GM18868 (cell line): ENCODE measurements at regions not wholly inside any gene's neighbourhood (a gene's known extent, or its start where the extent isn't known, plus 50 kb on each side); places are given as distances from the start of the nearest gene placed in this dataset.

ENCODE experiments used
- ATAC-seq: cut with Tn5 transposase; IDR thresholded peaks from one replicate; pipeline ENCODE4 v1.9.1; 2021; ENCODE audit warnings: mild to moderate bottlenecking, moderate library complexity; ENCODE audit not compliant: unreplicated experiment

DNA sequence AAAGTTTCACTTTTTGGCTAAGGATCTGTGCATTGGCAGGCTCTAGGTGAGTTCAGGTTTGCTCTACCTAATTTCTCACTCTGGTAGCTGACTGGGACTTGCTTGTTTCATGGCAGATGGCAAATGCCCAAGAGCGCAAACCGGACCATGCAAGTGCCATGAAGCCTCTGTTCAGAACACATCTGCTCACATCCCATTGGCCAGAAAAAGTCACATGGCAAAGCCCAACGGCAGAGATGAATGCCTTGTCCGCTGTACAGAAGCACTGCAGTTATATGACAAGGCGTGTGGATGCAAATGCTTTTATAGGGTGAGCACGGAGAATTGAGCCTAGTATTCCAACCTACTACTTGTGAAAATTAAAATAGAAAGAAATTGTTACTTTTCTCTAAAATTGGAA is 202.2 kb upstream of the HMGA2 start:
- no peak for ATAC-seq

DNA sequence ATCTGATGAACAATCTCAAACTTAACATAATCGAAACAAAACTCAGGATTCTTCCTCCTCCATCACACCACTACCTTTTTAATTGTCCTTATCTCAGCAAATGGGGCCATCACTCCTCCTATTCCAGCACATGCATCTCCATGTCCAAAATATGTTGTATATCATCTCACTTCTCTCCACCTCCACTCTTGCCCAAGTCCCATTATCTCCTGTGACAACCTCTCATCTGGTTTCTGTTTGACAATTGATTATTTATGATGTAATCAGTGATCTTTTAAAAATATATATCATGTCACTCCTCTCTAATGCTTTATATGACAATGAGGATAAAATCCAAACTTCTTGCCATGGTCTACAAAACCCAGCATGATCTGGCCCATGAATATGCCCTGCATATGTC is 200.8 kb upstream of the HMGA2 start:
- ATAC-seq, result no peak

DNA sequence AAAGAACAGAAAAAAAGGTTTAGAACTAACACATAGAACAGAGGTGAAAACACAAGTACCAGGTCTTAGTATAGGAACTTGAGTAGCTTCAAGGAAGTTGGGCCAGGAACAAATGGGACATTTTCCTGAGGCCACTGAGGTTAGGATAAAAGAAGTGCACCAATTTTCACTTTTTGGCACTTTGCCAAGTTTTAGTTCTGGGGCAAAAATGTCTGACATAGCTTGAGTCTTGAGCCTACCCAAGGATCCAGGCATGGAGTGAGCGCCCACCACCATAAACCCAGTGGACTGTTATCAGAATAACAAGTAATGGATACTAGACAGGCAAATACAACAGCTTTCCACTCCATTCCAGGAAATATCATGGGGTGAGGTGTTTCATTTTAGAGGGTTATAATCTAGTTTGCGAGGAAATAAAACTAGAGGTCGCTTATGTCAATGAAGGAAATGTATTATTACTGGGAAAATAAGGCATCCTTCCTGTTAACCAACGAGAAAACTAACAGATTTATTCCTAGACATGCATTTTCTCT is 199.7 kb upstream of the HMGA2 start:
- ATAC-seq, result no peak

DNA sequence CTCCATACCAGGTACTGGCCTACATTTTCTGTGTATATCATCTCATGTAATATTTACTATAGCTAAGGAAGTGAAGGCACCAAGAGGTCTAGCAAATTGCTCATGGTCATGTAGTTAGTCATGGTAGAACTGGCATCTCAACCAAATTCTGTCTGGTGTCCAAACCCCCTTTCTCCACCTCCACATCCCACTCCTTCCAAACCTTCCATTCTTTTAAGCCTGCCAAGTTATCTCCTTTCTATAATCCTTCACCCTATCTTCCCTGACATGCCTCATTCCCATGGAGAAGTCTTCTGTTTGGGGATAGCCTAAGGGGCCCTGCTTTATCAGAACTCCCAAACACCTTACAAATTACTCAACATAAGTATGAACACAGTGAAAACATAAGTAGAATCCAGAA is 196.2 kb upstream of the HMGA2 start:
- ATAC-seq, result no peak

DNA sequence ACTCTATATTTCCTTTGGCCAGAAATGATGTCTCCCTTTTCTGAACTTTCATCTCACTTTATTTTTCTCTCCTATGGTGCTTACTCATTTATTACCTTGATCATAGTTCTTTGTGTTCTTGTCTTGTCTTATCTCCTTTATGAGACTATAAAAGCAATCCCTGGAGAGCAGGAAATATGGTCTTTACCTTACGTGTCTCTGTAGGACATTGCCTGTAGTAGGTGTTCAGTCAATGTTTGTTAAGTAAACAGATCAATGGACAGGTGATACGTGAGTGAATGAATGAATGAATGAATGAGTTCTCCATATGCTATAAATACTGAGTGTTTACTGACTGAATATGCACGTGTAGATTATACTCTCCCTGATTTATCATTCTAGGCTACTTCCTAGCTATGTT is 193.7 kb upstream of the HMGA2 start:
- no peak for ATAC-seq

DNA sequence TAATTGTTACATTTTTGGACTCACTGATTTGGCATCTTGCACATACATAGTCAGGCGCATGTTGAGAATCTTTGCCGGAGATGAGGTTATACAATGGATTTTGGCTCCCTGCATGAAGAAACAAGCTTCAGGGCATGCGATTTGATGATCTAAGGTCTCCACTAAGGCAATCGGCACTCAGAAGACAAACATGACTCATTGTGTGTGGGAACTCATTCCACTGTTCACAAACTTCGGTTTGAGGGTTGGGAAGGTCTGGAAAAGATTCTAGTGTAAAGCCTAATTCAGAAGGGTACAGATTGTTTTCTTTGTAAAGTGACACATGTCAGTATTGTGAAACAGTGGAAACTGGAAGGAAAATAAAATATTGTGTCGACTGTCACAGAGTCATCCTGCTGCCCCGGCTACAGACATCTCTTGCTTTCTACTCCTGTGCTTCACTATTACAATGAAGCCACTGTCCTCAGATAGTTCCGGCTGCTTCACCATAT is 192.6 kb upstream of the HMGA2 start:
- ATAC-seq, result no peak

DNA sequence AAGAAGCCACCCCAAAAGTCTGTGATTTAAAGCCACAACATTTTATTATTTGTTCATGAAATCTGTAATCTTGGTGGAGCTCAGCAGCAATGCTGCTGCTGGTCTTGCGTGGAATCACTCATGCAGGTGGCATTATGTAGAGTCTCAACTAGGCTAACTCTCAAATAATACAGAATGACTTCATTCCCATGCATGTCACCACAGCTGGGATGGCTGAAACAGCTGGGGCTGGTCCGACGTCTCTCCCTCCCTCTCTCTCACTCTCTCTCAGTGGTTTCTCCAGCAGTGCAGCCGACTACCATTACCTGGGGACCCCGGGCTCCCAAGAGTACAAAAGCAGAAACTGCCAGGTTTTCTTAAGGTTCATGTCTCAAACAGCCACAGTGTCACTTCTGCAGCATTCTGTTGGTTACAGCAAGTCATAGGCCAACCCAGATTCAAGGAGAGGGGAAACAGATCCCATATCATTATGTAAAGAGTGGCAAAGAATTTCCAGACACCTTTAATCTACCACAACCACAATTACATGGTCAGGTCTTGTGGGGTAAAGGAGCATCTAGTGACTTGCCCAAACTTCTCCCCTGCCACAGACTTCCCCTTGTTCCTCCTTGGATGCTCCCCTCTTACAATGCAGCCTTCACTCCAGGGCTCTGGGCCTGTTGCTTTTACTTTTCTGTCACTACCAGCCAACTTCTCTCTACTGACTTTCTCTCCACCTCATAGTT is 192.0 kb upstream of the HMGA2 start:
- no peak for ATAC-seq

DNA sequence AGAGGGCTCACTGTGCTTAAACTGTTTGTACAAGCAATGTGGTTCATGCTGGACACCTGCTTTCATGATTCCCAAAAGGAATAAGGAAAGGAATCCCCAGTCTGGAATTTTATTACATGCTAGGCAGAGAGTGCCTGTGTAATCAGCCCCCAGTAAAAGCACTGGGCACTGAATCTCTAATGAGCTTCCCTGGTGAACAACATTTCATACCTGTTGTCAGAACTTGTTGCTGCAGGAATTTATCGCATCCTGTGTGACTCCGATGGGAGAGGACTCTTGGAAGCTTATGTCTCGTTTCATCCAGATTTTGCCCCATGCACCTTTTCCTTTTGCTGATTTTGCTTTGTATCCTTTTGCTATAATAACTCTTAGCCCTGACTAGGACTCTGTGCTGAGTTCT is 190.2 kb upstream of the HMGA2 start:
- no peak for ATAC-seq

DNA sequence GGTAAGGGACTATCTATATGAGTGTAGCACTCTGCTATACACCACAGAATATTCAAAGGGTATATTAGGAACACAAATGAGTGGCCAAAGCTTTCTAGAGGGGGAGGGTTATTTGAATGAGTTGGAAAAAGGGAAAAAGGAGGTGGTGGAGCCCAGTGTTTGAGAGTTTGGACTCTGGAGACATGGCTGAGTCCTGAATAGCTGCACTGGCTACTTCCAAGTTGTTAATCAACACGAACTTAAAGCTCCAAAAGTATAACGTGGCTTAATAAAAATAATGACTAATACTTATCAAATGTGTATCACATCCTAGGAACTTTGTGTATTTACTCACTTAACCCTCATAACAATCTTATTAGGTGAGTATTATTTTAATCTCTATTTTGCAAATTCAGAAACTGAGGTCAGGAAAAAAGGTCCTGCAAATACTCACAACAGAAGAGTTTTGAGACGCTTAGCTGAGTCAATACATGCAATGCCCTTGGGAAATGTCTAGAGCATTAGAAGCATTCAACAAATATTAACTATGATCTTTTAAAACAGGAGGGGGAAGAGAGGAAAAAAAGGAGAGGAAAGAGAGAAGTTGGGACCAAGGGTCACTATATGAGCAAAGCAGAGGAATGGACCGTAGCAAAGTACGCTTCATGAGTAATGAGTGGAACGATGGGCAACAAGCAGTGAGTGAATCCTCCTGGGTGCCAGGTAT is 189.5 kb upstream of the HMGA2 start:
- ATAC-seq, result no peak

DNA sequence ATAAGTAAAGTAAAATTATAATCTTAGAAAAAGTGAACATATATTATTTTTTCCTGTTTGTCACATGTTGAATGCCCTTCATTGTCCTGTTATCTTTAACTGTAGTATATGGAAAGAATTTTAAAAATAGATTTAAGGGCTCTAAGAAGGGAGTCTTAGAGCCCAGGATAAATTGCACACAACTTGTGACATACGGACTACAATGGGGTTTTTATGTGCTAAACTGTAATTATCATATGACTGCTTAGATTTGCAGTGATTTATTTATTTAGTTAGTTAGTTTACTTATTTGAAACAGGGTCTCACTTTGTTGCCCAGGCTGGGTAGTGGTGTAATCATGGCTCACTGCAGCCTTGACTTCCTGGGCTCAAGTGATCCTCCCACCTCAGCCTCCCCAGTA is 187.8 kb upstream of the HMGA2 start:
- no peak for ATAC-seq

DNA sequence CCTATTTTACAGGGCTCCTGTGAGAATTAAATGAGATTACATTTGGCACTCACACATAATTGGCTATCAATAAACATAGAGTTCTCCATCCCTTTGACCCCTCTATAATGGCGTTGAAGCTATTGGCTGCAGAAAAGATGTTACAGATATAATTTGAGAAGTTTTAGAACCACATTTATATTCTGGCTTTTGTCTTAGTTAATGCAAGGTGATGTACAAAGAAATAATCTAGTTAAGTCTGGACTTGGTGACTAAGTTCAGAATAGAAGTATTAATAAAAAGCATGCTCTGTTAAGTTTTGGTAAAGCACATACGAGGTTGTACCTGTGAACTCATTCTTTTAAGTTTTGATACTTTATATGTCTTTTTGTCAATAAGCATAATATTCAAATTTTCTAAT is 187.1 kb upstream of the HMGA2 start:
- no peak for ATAC-seq

DNA sequence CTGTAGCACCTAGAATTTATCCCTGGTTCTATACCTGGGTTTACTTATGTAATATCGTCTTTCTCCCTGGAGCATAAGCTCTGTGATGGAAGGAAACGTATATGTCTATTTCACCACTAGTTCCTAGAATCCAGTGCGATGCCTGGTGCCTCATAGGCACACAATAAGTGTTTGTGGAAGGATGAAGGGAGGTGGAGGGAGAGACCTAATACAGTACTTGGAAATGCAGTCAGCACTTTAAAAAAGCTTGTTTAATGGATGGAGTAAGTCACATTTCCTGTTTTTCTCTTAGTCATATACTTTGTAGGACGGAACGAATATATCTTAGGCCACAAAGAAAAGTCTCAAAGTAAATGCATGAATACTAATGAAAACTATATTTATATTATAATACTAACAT is 186.5 kb upstream of the HMGA2 start:
- ATAC-seq, result no peak

DNA sequence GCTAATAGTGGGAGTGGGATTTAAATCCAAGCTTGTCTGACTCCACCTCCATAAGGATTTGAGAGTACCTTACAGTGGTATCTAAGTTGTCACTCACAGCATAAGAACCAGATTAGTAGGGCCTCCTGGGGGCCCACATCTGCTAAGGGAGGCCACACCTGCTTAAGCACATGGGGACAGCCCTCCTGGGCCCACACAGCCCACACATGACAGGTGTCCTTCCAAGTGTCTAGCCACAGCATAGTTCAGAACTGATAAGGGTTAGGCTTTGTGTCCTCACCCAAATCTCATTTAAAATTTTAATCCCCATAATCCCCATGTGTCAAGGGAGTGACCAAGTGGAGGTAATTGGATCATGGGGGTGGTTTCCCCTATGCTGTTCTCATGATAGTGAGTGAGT is 186.0 kb upstream of the HMGA2 start:
- ATAC-seq, result no peak

DNA sequence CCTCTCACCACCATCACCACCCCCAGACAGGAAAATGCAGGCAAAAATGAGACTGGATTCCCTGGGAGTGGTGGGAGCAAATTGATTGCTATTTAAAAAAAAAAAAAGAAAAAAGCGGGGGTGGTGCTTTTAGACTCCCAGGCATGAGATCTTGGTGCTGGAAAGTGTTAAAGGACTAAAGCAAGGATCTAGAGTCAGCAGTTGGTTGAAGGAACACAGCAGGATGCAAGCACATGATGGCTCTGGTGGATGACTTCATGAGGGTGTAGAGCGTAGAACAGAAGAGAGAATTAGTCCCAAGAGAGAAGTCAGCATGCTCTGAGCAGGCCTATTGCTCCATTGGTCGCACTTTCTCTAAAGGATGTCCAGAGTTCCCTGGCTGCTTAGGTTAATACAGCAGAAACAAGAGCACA is 183.8 kb upstream of the HMGA2 start:
- ATAC-seq, result no peak

DNA sequence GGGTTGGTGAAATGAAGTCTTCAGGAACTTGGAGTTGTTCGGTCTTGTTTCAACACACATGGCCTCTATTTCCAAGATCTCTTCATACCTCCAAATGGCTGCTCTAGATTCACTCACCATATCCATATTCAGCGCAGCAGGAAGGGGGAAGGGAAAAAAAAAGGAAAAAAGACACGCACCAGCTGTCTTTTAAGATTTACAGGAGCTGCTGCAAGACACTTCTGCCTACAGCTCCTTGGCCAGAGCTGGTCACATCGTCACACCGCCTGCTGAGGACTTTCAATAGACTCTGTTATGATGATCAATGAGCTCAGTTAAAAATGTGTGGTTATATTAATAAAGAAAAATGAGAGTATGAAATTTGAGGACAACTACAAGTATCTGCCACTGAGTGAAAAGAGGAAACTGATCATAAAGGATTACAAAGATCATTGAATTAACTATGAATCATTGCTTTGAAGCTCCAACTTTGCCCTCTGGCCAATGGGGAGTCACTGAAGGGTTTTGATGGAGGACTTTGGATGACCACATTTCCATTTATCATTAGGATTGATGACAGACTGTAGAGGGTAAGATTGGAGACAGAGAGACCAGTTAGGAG is 182.1 kb upstream of the HMGA2 start:
- ATAC-seq, result no peak

DNA sequence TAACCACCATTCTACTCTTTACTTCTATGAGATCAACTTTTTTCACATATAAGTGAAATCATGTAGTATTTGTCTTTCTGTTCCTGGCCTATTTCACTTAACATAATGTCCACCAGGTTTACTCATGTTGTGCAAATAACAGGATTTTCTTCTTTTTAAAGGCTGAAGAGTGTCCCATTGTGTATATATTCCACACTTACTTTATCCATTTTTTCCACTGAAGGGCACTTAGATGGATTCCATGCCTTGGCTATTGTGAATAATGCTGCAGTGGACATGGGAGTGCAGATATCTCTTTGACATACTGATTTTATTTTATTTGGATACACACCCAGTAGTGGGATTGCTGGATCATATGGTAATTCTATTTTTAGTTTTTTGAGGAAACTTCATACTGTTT is 181.1 kb upstream of the HMGA2 start:
- ATAC-seq, result no peak

DNA sequence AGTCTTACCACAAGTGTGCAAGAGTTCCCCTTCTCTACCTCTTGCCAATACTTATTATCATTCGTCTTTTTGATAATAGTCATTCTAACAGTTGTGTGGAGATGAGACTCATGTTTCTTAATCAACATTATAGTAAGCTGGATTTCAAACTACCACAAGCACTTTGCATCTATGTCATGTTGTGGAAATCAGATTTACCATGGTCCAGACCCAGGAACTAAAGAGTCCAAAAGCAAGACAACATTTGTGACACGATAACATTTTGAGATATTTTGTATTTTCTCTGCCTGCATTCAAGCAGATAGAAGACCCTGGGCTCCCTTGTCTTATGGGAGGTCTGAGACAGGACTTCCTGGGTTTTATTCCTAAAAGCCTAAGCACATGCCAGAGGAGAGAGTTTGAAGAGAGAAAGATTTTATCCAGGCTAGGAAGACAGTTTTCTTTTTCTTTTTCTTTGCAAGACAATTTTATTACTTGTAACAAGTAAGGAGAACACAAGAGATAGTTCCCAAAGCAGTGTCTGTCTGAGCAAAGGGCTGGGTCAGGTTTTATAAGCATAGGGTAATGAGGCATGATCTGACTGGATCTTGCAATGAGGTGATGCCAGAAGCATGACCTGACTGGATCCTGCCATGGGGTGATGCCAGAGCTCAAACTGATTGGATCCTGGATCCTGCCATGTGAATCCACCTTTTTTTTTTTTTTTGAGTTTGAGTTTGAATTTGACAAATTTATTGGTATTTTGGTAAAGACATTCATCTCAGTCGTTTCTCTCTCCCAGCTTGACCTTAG is 180.5 kb upstream of the HMGA2 start:
- ATAC-seq, result no peak

DNA sequence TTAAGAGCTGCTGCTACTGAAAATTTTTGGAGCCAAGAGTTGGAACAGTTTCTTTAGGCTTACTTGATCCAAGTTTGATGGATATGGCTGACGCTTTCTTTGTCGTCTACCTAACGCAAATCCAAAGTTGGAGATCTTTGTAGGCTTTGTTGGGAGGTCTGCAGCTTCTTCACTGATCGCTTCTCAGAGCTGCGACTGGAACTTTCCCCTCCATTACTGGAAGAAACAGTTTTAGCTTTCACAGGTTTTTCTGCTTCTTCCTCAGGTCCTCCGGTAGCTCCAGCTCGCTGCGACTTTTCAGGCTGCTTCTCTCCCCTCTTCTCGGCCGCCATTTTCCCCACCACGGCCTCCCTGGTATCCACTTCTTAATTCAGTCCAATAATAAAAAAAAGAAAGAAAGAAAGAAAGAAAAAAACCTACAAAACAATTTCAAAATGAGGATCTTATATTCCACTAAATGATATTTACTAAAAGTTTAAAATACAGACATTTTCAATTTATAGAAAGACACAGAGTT is 178.1 kb upstream of the HMGA2 start:
- ATAC-seq, result no peak

DNA sequence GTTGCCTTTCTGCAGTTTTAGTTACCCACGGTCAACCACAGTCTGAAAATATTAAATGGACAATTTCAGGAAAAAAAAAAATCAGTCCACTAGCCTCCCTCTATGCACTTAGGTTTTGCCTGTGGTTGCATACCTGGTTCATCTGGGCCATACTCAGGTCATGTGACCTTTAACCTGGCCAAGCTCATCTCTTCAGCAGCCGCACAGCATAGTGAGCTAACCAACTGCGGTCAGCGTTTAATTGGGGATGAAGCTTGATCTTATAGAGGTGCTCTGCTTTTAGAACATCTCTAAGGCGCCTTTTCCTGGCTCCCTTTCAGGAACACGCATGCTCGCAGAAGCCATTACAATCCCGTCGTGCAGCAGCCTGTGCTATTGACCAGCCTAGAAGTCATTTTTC is 177.2 kb upstream of the HMGA2 start:
- ATAC-seq, result no peak

DNA sequence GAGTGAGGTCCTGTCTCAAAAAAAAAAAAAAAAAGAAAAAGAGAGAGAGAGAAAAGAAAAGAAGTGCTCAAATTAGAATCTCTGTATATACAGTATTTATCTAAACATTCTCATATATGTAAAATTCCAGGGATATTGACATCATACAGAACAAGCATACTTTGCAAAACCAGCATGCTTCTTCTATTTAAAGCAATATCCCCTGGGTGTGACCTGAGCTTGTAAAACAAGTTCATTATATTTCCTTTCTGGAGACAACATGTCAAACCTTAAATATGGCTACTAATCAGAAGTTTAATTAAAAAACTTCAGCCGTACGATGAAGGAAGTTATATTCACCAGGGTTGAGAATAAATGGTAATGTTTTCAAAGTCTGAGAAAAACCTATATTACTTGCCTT is 175.8 kb upstream of the HMGA2 start:
- no peak for ATAC-seq

DNA sequence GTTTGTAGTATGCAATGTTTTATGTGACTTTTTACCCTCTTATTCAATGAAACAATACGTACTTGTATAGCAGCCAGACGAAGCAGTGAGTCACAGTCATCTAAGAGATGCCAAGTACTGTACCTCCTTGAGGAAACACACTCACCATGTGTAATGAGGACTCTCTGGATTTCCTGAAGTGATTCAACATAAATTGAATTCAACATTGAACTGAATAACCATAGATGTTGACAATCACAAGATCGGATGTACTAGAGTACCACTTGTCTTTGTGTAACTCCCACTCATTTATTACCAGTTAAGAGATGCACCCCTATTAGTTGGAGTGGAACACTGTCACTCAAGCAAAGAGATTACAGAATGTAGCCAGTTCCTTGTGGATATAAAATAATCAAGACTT is 175.2 kb upstream of the HMGA2 start:
- no peak for ATAC-seq
